Adipocyte (in vitro differentiated cells): ENCODE measurements at regions not wholly inside any gene's neighbourhood (a gene's known extent, or its start where the extent isn't known, plus 50 kb on each side); places are given as distances from the start of the nearest gene placed in this dataset.
"Not testable (repeated sequence)": the region's sequence is repeated elsewhere in the genome, so short reads cannot be mapped to it uniquely, and the experiment has no call there.

Experiments used
- DNase-seq: peaks from one replicate; pipeline ENCODE4 v3.0.0-alpha.2; 2015; ENCODE audit warnings: low read depth
- H3K27me3 ChIP-seq: replicated peaks from 2 replicates; pipeline ENCODE4 v1.7.0; 2013; ENCODE audit warnings: mild to moderate bottlenecking, low read length, moderate library complexity; ENCODE audit not compliant: control insufficient read depth, insufficient read depth
- H3K36me3 ChIP-seq: 2 replicates; pipeline ENCODE4 v1.7.0; 2013; ENCODE audit warnings: low read length, mild to moderate bottlenecking, moderate library complexity; ENCODE audit not compliant: control insufficient read depth, insufficient read depth, severe bottlenecking
- H3K4me1 ChIP-seq: 2 replicates; pipeline ENCODE4 v1.7.0; 2013; ENCODE audit warnings: mild to moderate bottlenecking, low read length, moderate library complexity; ENCODE audit not compliant: control insufficient read depth, insufficient read depth
- H3K4me3 ChIP-seq: 2 replicates; pipeline ENCODE4 v1.7.0; 2013; ENCODE audit warnings: mild to moderate bottlenecking, low read length, moderate library complexity
- H3K9ac ChIP-seq: 2 replicates; pipeline ENCODE4 v1.7.0; 2013; ENCODE audit warnings: mild to moderate bottlenecking, low read length, moderate library complexity
- H3K9me3 ChIP-seq: 2 replicates; pipeline ENCODE4 v1.7.0; 2013; ENCODE audit warnings: mild to moderate bottlenecking, low read length, moderate library complexity; ENCODE audit not compliant: control insufficient read depth

DNA sequence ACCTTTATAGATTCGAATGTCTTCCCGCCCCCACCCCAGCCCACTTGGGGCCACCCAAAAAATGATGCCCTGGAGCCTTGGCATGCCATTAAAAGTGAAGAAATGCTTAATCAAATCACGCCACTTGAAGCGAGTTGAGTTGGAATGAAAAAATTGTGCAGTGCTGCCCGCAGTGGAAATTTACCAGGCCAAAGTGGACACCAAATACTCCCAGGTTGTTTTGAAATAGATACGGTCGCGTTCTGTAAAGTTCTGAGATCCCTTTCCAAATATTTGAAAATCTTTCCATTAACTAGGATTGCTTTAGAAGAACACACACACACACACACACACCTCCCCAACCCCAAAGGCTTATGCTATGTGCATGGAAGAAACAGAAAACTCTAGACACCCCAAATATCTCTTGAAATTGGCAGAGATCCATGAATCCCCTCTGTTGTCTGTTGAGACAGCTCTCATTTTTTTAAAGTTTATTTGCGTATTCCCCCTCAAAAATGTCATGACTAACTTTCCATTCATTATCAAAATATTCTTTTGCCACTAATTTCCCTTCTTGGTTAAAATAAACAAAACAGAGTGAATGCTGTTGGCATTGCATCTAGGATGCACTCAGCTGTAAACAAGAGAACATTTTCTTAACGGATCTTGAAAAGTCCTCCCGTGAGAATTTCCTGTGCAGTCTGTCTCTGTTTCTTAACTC lies 142.3 kb upstream of the KCNE2 start:
- Histone ChIP-seq H3K36me3 (no peaks in the 10 kb centered on the region), H3K4me1 (peaks cover 19% of the 10 kb centered on the region), H3K9me3 (no peaks in the 10 kb centered on the region), H3K4me3 (peak overlapping the region; percentile 45), H3K9ac (peak overlapping the region; percentile 19), H3K27me3 (no peaks in the 10 kb centered on the region)
- peak; percentile 81 for DNase-seq

DNA sequence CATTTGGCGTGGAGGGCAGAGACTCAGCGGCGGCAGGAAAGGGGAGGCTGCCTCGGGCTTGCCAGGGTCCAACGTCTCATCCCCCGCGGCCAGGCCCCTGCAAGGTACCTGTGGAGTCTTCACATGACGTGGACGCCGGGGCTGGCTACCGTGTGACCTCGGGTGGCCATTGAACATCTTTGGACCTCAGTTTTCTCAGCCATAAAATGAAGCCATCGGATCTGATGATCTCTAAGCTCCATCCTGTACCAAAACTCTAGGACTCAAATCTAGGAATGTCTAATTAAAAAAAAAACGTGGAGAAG lies 141.8 kb upstream of the KCNE2 start:
- H3K9me3 ChIP-seq, result no peaks in the 10 kb centered on the region

GRCh38 chr21:34223376-34223775 lies 140.4 kb upstream of the KCNE2 start:
- H3K9me3 ChIP-seq, result no peaks in the 10 kb centered on the region
- no peak for DNase-seq
- H3K4me1 ChIP-seq, result peaks cover 21% of the 10 kb centered on the region
- H3K9ac ChIP-seq, result no peak overlapping the region
- H3K36me3 ChIP-seq, result no peaks in the 10 kb centered on the region
- no peak overlapping the region for H3K4me3 ChIP-seq
- H3K27me3 ChIP-seq, result no peaks in the 10 kb centered on the region

More for the DNA sequence above, 141.8 kb upstream of the KCNE2 start:
- Histone ChIP-seq H3K4me3 (peak overlapping the region; percentile 45), H3K27me3 (no peaks in the 10 kb centered on the region), H3K9ac (peak overlapping the region; percentile 19), H3K4me1 (peaks cover 16% of the 10 kb centered on the region), H3K36me3 (no peaks in the 10 kb centered on the region)
- no peak for DNase-seq

DNA sequence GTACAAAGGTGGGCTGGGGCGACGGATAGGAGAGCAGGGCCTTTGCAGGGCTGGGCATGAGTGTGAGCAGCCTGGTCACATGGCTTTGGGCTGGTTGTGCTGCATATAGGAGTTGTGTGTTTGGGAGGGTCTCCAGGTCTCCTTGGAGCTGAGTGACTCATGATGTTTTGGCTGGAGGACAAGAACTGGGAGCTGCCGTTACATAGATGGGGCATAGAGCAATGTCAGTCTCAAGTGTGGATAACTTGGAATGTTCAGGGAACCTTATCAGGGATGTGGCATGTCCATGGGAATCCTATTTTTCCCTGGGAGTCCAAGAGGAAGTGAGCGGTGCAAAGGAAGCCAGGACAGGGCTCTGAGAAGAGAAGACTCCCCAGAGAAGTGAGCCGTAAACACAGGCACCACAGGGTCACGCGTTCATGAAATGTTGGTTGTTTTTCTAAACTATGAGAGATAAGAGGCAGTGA lies 136.4 kb upstream of the KCNE2 start:
- no peak overlapping the region for H3K9ac ChIP-seq

GRCh38 chr21:34228792-34229191 lies 135.0 kb upstream of the KCNE2 start:
- no peak for DNase-seq
- Histone ChIP-seq H3K9me3 (no peaks in the 10 kb centered on the region), H3K9ac (no peak overlapping the region), H3K4me3 (no peak overlapping the region), H3K36me3 (no peaks in the 10 kb centered on the region), H3K27me3 (no peaks in the 10 kb centered on the region), H3K4me1 (peaks cover 10% of the 10 kb centered on the region)

More for the DNA sequence above, 136.4 kb upstream of the KCNE2 start:
- Histone ChIP-seq H3K4me3 (no peak overlapping the region), H3K9me3 (no peaks in the 10 kb centered on the region), H3K36me3 (no peaks in the 10 kb centered on the region), H3K4me1 (peaks cover 10% of the 10 kb centered on the region), H3K27me3 (no peaks in the 10 kb centered on the region)
- DNase-seq, result peak; percentile 21

DNA sequence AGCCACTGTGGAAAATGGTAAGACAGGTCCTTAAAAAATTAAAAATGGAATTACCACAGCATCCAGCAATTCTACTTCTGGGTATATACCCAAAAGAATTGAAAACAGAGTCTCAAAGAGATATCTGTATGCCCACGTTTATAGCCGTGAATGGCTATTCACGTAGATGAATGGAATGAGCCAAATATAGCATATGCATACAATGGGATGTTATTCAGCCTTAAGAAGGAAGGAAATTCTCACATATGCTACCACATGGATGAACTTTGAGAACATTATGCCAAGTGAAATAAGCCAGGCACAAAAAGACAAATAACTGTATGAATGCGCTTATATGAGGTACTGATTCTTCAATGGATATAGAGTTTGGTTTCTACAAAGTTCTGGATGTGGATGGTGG lies 134.5 kb upstream of the KCNE2 start:
- H3K27me3 ChIP-seq, result no peaks in the 10 kb centered on the region
- H3K4me3 ChIP-seq, result no peak overlapping the region
- H3K4me1 ChIP-seq, result peaks cover 10% of the 10 kb centered on the region
- no peak for DNase-seq
- no peaks in the 10 kb centered on the region for H3K36me3 ChIP-seq
- H3K9me3 ChIP-seq, result no peaks in the 10 kb centered on the region
- H3K9ac ChIP-seq, result no peak overlapping the region

GRCh38 chr21:34233741-34234140 lies 130.1 kb upstream of the KCNE2 start:
- not testable (repeated sequence) for H3K9ac ChIP-seq, H3K36me3 ChIP-seq, H3K4me1 ChIP-seq, H3K4me3 ChIP-seq, H3K9me3 ChIP-seq, H3K27me3 ChIP-seq, DNase-seq

GRCh38 chr21:34235514-34235913 lies 128.3 kb upstream of the KCNE2 start:
- Histone ChIP-seq H3K4me3 (no peak overlapping the region), H3K9me3 (peaks cover 9% of the 10 kb centered on the region), H3K4me1 (no peaks in the 10 kb centered on the region), H3K9ac (no peak overlapping the region), H3K27me3 (no peaks in the 10 kb centered on the region), H3K36me3 (no peaks in the 10 kb centered on the region)
- no peak for DNase-seq

GRCh38 chr21:34242973-34243372 lies 120.8 kb upstream of the KCNE2 start:
- DNase-seq, result no peak
- Histone ChIP-seq H3K4me3 (no peak overlapping the region), H3K9ac (no peak overlapping the region), H3K36me3 (no peaks in the 10 kb centered on the region), H3K27me3 (no peaks in the 10 kb centered on the region), H3K9me3 (peaks cover 6% of the 10 kb centered on the region), H3K4me1 (no peaks in the 10 kb centered on the region)

GRCh38 chr21:34243562-34243961 lies 120.2 kb upstream of the KCNE2 start:
- H3K9me3 ChIP-seq, result peaks cover 6% of the 10 kb centered on the region
- no peak overlapping the region for H3K4me3 ChIP-seq
- no peaks in the 10 kb centered on the region for H3K27me3 ChIP-seq
- no peak for DNase-seq
- H3K9ac ChIP-seq, result no peak overlapping the region
- H3K36me3 ChIP-seq, result no peaks in the 10 kb centered on the region
- H3K4me1 ChIP-seq, result no peaks in the 10 kb centered on the region

- Histone ChIP-seq H3K27me3 (no peaks in the 10 kb centered on the region), H3K9me3 (peaks cover 2% of the 10 kb centered on the region)
- no peak for DNase-seq
Measured at GRCh38 chr21:34252751-34253150, 111.1 kb upstream of the KCNE2 start.

DNA sequence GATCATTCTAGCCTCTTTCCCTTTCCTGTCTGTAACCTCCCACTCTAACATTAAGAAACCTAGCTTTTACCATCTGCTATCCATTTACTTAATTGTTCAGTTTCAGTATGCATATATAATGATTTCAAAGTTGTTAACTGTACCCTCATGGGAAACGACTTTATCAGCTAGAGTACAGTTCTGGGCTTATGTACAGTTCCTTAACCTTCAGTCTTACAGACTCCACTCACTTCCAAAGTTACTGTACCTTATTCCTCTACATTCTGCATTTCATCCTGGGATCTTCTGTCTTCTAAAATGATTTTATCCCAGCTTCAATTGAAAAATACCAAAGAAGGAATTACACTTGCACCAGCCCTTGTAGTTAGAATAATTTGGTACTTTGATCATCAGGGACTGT lies 108.7 kb upstream of the KCNE2 start:
- no peak for DNase-seq
- Histone ChIP-seq H3K4me1 (peaks cover 12% of the 10 kb centered on the region), H3K27me3 (no peaks in the 10 kb centered on the region), H3K9me3 (no peaks in the 10 kb centered on the region), H3K9ac (no peak overlapping the region), H3K36me3 (no peaks in the 10 kb centered on the region), H3K4me3 (no peak overlapping the region)

More at GRCh38 chr21:34252751-34253150, 111.1 kb upstream of the KCNE2 start:
- Histone ChIP-seq H3K9ac (no peak overlapping the region), H3K4me3 (no peak overlapping the region), H3K36me3 (no peaks in the 10 kb centered on the region), H3K4me1 (peaks cover 11% of the 10 kb centered on the region)
